Common myeloid progenitor, CD34-positive (primary cell): ENCODE measurements at regions not wholly inside any gene's neighbourhood (a gene's known extent, or its start where the extent isn't known, plus 50 kb on each side); places are given as distances from the start of the nearest gene placed in this dataset.

Experiments used
- CTCF ChIA-PET: fragments of 350-600 bp; sonication (Branson Sonifier 250); formaldehyde crosslinking; loops from one replicate; lab custom pipeline; 2021; ENCODE audit warnings: antibody characterized with exemption; lab: Charles Lee
- POLR2A ChIA-PET: fragments of 350-600 bp; sonication (Branson Sonifier 250); formaldehyde crosslinking; loops from one replicate; lab custom pipeline; 2021; ENCODE audit warnings: antibody characterized with exemption; lab: Charles Lee
- DNase-seq, 3 donors: peaks; one replicate each; pipeline versions ENCODE4 v3.0.0 to v3.0.0-alpha.2; 2013
- H3K27ac ChIP-seq, 2 experiments: 1 replicate in 1 of 2; 2 replicates in 1 of 2; pipeline ENCODE4 v1.7.0; 2013; ENCODE audit warnings: inconsistent platforms in 2 of 2, low read length in 2 of 2, mild to moderate bottlenecking in 2 of 2, low read depth in 1 of 2, moderate library complexity in 1 of 2; ENCODE audit not compliant: severe bottlenecking in 2 of 2, insufficient read depth in 1 of 2, poor library complexity in 1 of 2
- H3K27me3 ChIP-seq, 5 experiments: replicated peaks in 2 of 5; 1 replicate in 3 of 5; 2 replicates in 2 of 5; pipeline versions ENCODE4 v1.6.1 to v1.7.0; 2013; ENCODE audit warnings: low read length in 4 of 5, mild to moderate bottlenecking in 2 of 5, moderate library complexity in 2 of 5, inconsistent platforms in 1 of 5; ENCODE audit not compliant: insufficient read depth in 5 of 5, control insufficient read depth in 4 of 5
- H3K36me3 ChIP-seq, 4 experiments: 1 replicate in 2 of 4; 2 replicates in 2 of 4; pipeline versions ENCODE4 v1.6.1 to v1.7.0; 2013; ENCODE audit warnings: low read length in 3 of 4, control low read depth in 1 of 4, mild to moderate bottlenecking in 1 of 4; ENCODE audit not compliant: control insufficient read depth in 4 of 4, insufficient read depth in 4 of 4
- H3K4me1 ChIP-seq, 4 experiments: 1 replicate in 3 of 4; 2 replicates in 1 of 4; pipeline versions ENCODE4 v1.6.1 to v1.7.1; 2013; ENCODE audit warnings: low read length in 3 of 4, mild to moderate bottlenecking in 3 of 4, control low read depth in 1 of 4, inconsistent platforms in 1 of 4, moderate library complexity in 1 of 4; ENCODE audit not compliant: control insufficient read depth in 4 of 4, insufficient read depth in 4 of 4; ENCODE audit errors: control extremely low read depth in 1 of 4
- H3K4me3 ChIP-seq, 7 experiments: 1 replicate in 4 of 7; 2 replicates in 3 of 7; pipeline versions ENCODE4 v1.5.1 to v1.7.0; 2013; ENCODE audit warnings: mild to moderate bottlenecking in 7 of 7, low read length in 6 of 7, moderate library complexity in 6 of 7, inconsistent platforms in 2 of 7, low read depth in 2 of 7, control low read depth in 1 of 7; ENCODE audit not compliant: insufficient read depth in 4 of 7, control insufficient read depth in 1 of 7; ENCODE audit errors: extremely low read depth in 1 of 7
- H3K9me3 ChIP-seq, 5 experiments: 1 replicate in 4 of 5; 2 replicates in 1 of 5; pipeline versions ENCODE4 v1.6.1 to v1.7.1; 2013; ENCODE audit warnings: low read length in 4 of 5, mild to moderate bottlenecking in 2 of 5, inconsistent platforms in 1 of 5, low read depth in 1 of 5, moderate library complexity in 1 of 5; ENCODE audit not compliant: control insufficient read depth in 4 of 5, insufficient read depth in 2 of 5; ENCODE audit errors: control extremely low read depth in 1 of 5
- whole genome bisulfite sequencing: methylation state at CpG from one replicate; pipeline ENCODE4 v1.1.5; 2013; ENCODE audit not compliant: insufficient coverage; 5-methylcytosine and 5-hydroxymethylcytosine counted together

GRCh38 chrY:17122166-17122565 lies 757.9 kb downstream of the CDY2B start:
- Histone ChIP-seq H3K4me1 (no peaks in the 10 kb centered on the region), H3K27me3 (no peaks in the 10 kb centered on the region), H3K9me3 (no peaks in the 10 kb centered on the region), H3K27ac (no peak overlapping the region), H3K4me3 (no peak overlapping the region), H3K36me3 (no peaks in the 10 kb centered on the region)
- ChIA-PET POLR2A (no interaction called here), CTCF (no interaction called here)
- DNase-seq = no peak
- no CpG with 5 or more reads among the region's 2 CpGs for WGBS

DNA sequence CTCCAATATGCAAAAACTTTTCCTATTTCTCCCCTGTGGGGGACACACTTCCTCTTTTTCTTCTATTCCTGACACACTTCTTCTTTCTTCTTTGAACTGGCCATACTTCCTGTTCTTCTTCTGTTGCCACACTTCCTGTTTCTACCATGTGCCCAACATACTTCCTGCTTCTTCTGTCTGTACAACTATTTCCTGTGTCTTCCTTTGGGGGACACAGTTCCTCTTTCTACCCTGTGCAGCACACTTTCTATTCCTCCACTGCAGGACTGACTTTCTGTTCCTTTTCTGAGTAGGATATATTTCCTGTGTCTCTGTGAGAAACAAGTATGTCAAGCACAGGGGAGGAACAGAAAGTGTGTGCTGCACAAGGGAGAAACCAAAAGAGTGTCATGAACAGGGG lies 794.7 kb downstream of the CDY2B start:
- Histone ChIP-seq H3K9me3 (peaks cover 0 to 7% (median 0%) of the 10 kb centered on the region in 5 experiments), H3K27ac (no peak overlapping the region), H3K4me3 (no peak overlapping the region), H3K4me1 (no peaks in the 10 kb centered on the region), H3K27me3 (no peaks in the 10 kb centered on the region), H3K36me3 (no peaks in the 10 kb centered on the region)
- ChIA-PET CTCF (no interaction called here), POLR2A (no interaction called here)
- no peak for DNase-seq

- WGBS = no CpG with 5 or more reads among the region's 3 CpGs
- no peak overlapping the region for H3K27ac ChIP-seq
- H3K27me3 ChIP-seq = no peaks in the 10 kb centered on the region
- no peak overlapping the region for H3K4me3 ChIP-seq
- no peaks in the 10 kb centered on the region for H3K36me3 ChIP-seq
- ChIA-PET CTCF (no interaction called here), POLR2A (no interaction called here)
- H3K4me1 ChIP-seq = no peaks in the 10 kb centered on the region
- no peak for DNase-seq
- peaks cover 0 to 24% (median 0%) of the 10 kb centered on the region in 5 experiments for H3K9me3 ChIP-seq
These were observed 800.1 kb downstream of the CDY2B start for GRCh38 chrY:17079887-17080286.

DNA sequence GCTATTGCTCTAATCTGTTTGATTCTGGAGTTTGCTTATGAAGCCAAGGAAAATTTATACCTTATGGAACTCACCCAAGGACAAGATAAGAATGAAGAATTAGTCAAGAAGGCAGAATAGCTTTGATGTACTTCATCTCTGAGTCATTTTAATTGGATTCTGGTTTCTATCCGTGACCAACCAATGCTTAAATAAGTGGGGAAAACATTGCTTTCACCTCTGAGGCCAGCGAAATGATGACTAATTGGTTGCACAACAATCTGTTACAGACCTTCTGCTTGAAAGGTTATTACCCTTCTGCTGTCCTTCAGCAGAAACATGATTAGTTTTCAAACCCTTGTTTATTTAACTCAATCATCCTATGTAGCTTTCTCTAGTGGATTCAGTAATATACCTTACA lies 812.7 kb downstream of the CDY2B start:
- Histone ChIP-seq H3K4me3 (no peak overlapping the region), H3K27me3 (no peaks in the 10 kb centered on the region), H3K27ac (no peak overlapping the region), H3K4me1 (no peaks in the 10 kb centered on the region), H3K9me3 (peaks cover 0 to 3% (median 0%) of the 10 kb centered on the region in 5 experiments), H3K36me3 (no peaks in the 10 kb centered on the region)
- no peak for DNase-seq
- no CpG with 5 or more reads among the region's 2 CpGs for WGBS
- CTCF ChIA-PET = no interaction called here
- POLR2A ChIA-PET = no interaction called here

- no peak overlapping the region for H3K4me3 ChIP-seq
- DNase-seq = no peak
- ChIA-PET POLR2A (no interaction called here), CTCF (no interaction called here)
- no peak overlapping the region for H3K27ac ChIP-seq
- H3K9me3 ChIP-seq = no peaks in the 10 kb centered on the region
- H3K27me3 ChIP-seq = no peaks in the 10 kb centered on the region
- H3K36me3 ChIP-seq = no peaks in the 10 kb centered on the region
- H3K4me1 ChIP-seq = no peaks in the 10 kb centered on the region
These were observed 827.0 kb downstream of the CDY2B start for GRCh38 chrY:17053041-17053440.

GRCh38 chrY:17050374-17050773 lies 829.6 kb downstream of the CDY2B start:
- ChIA-PET POLR2A (no interaction called here), CTCF (no interaction called here)
- no CpG with 5 or more reads among the region's 2 CpGs for WGBS

GRCh38 chrY:17045124-17045523 lies 834.9 kb downstream of the CDY2B start:
- H3K4me3 ChIP-seq = no peak overlapping the region
- no peaks in the 10 kb centered on the region for H3K4me1 ChIP-seq
- WGBS = no CpG with 5 or more reads among the region's 2 CpGs
- H3K36me3 ChIP-seq = no peaks in the 10 kb centered on the region
- DNase-seq = no peak
- CTCF ChIA-PET = no interaction called here
- H3K27ac ChIP-seq = no peak overlapping the region
- H3K27me3 ChIP-seq = no peaks in the 10 kb centered on the region
- POLR2A ChIA-PET = no interaction called here
- H3K9me3 ChIP-seq = peaks cover 0 to 3% (median 0%) of the 10 kb centered on the region in 5 experiments

More at GRCh38 chrY:17050374-17050773, 829.6 kb downstream of the CDY2B start:
- no peaks in the 10 kb centered on the region for H3K4me1 ChIP-seq
- DNase-seq = no peak
- H3K4me3 ChIP-seq = no peak overlapping the region
- no peaks in the 10 kb centered on the region for H3K27me3 ChIP-seq
- no peak overlapping the region for H3K27ac ChIP-seq
- H3K36me3 ChIP-seq = no peaks in the 10 kb centered on the region
- peaks cover 0 to 3% (median 0%) of the 10 kb centered on the region in 5 experiments for H3K9me3 ChIP-seq
